Tibial nerve (tissue), 4 donors: ENCODE measurements at regions not wholly inside any gene's neighbourhood (a gene's known extent, or its start where the extent isn't known, plus 50 kb on each side); places are given as distances from the start of the nearest gene placed in this dataset.
"Not testable (repeated sequence)": the region's sequence is repeated elsewhere in the genome, so short reads cannot be mapped to it uniquely, and the experiment has no call there.

Experiments used
- DNase-seq, 2 donors: peaks; one replicate each; pipeline ENCODE4 v3.0.0-alpha.2; 2019; ENCODE audit warnings: low spot score in 2 of 2
- H3K27ac ChIP-seq, 4 donors: fragments of 200-600 bp; sonication (generic) in 3 of 4; one replicate each; pipeline ENCODE4 v1.5.1; 2017 to 2019; ENCODE audit warnings: mild to moderate bottlenecking in 1 of 4
- H3K27me3 ChIP-seq, 2 donors: fragments of 200-600 bp; sonication (generic) in 1 of 2; one replicate each; pipeline versions ENCODE4 v1.5.1 to v1.6.0; 2017 to 2019
- H3K36me3 ChIP-seq, 3 donors: fragments of 200-600 bp; sonication (generic); one replicate each; pipeline ENCODE4 v1.5.1; 2018 to 2019
- H3K4me1 ChIP-seq, 4 donors: fragments of 200-600 bp; sonication (generic) in 3 of 4; one replicate each; pipeline ENCODE4 v1.5.1; 2017 to 2019
- H3K4me3 ChIP-seq, 4 donors: fragments of 200-600 bp; sonication (generic) in 3 of 4; one replicate each; pipeline ENCODE4 v1.5.1; 2017 to 2019; ENCODE audit warnings: mild to moderate bottlenecking in 1 of 4, moderate library complexity in 1 of 4
- H3K9me3 ChIP-seq, 4 donors: fragments of 200-600 bp; sonication (generic) in 3 of 4; one replicate each; pipeline ENCODE4 v1.5.1; 2017 to 2019
- CTCF ChIP-seq, 5 experiments: fragments of 200-600 bp in 3 of 5; fragments of 450-650 bp in 2 of 5; sonication (generic) in 3 of 5; IDR thresholded peaks; one replicate each; pipeline ENCODE4 v1.5.1; 2016 to 2019; ENCODE audit warnings: antibody characterized with exemption in 5 of 5, mild to moderate bottlenecking in 3 of 5, moderate library complexity in 2 of 5
- EP300 ChIP-seq, 2 donors: sonication (generic); formaldehyde crosslinking; IDR thresholded peaks; one replicate each; pipeline ENCODE4 v1.6.1; 2017; ENCODE audit warnings: antibody characterized with exemption in 2 of 2, mild to moderate bottlenecking in 1 of 2
- POLR2A ChIP-seq, 2 donors: fragments of 450-650 bp; IDR thresholded peaks; one replicate each; pipeline ENCODE4 v1.6.1; 2017; ENCODE audit warnings: antibody characterized with exemption in 2 of 2, mild to moderate bottlenecking in 2 of 2, moderate library complexity in 2 of 2
- WGBS, 2 donors: methylation state at CpG; one replicate each; pipeline ENCODE4 v1.1.5; 2018; 5-methylcytosine and 5-hydroxymethylcytosine counted together

GRCh38 chr4:104577405-104577804, 82.7 kb upstream of the CXXC4 start:
- Histone ChIP-seq H3K27ac (no peak overlapping the region), H3K4me1 (no peaks in the 10 kb centered on the region), H3K9me3 (no peaks in the 10 kb centered on the region), H3K27me3 (no peaks in the 10 kb centered on the region), H3K36me3 (no peaks in the 10 kb centered on the region), H3K4me3 (no peak overlapping the region)
- DNase-seq = no peak
- TF ChIP-seq POLR2A (IDR thresholded peaks at IDR 0.05) = no peak
- TF ChIP-seq EP300 (IDR thresholded peaks at IDR 0.05) = no peak
- TF ChIP-seq CTCF (IDR thresholded peaks at IDR 0.05) = no peak

GRCh38 chr4:104581476-104581875, 86.8 kb upstream of the CXXC4 start:
- not testable (repeated sequence) for H3K9me3 ChIP-seq, DNase-seq
- 93 to 95% methylated on average over 10 to 11 of the region's 16 CpGs for WGBS, 2 donors

GRCh38 chr4:104582056-104582455, 87.4 kb upstream of the CXXC4 start:
- H3K27ac ChIP-seq, H3K9me3 ChIP-seq, H3K27me3 ChIP-seq, H3K4me3 ChIP-seq, DNase-seq, H3K4me1 ChIP-seq, H3K36me3 ChIP-seq: not testable (repeated sequence)
- WGBS, 2 donors = 96 to 100% methylated on average over 5 to 13 of the region's 27 CpGs

More at GRCh38 chr4:104581476-104581875, 86.8 kb upstream of the CXXC4 start:
- H3K27me3 ChIP-seq, H3K4me3 ChIP-seq, H3K4me1 ChIP-seq, H3K27ac ChIP-seq, H3K36me3 ChIP-seq: not testable (repeated sequence)

GRCh38 chr4:104589264-104589868, 94.7 kb upstream of the CXXC4 start:
- Histone ChIP-seq H3K4me3 (no peak overlapping the region), H3K27ac (no peak overlapping the region), H3K36me3 (no peaks in the 10 kb centered on the region), H3K9me3 (no peaks in the 10 kb centered on the region), H3K4me1 (peaks cover 0 to 21% (median 5%) of the 10 kb centered on the region in 4 donors), H3K27me3 (no peaks in the 10 kb centered on the region)
- TF ChIP-seq CTCF (IDR thresholded peaks at IDR 0.05) (no peak), POLR2A (IDR thresholded peaks at IDR 0.05) (no peak), EP300 (IDR thresholded peaks at IDR 0.05) (no peak)
- 90 to 92% methylated on average over 1 of the region's 1 CpG for WGBS, 2 donors
- no peak for DNase-seq

GRCh38 chr4:104591510-104591911, 96.8 kb upstream of the CXXC4 start:
- Histone ChIP-seq H3K36me3 (no peaks in the 10 kb centered on the region), H3K27ac (no peak overlapping the region), H3K4me1 (peaks cover 0 to 21% (median 5%) of the 10 kb centered on the region in 4 donors), H3K9me3 (no peaks in the 10 kb centered on the region), H3K4me3 (no peak overlapping the region), H3K27me3 (no peaks in the 10 kb centered on the region)
- 70 to 72% methylated on average over 2 of the region's 2 CpGs for WGBS, 2 donors
- no peak for TF ChIP-seq EP300 (IDR thresholded peaks at IDR 0.05)
- no peak for TF ChIP-seq CTCF (IDR thresholded peaks at IDR 0.05)
- TF ChIP-seq POLR2A (IDR thresholded peaks at IDR 0.05) = no peak
- DNase-seq = no peak

GRCh38 chr4:104592183-104592582, 97.5 kb upstream of the CXXC4 start:
- no peak overlapping the region for H3K27ac ChIP-seq
- TF ChIP-seq EP300 (IDR thresholded peaks at IDR 0.05) (no peak), CTCF (IDR thresholded peaks at IDR 0.05) (no peak), POLR2A (IDR thresholded peaks at IDR 0.05) (no peak)
- no peaks in the 10 kb centered on the region for H3K36me3 ChIP-seq
- no peaks in the 10 kb centered on the region for H3K9me3 ChIP-seq
- H3K4me1 ChIP-seq = peaks cover 0 to 21% (median 5%) of the 10 kb centered on the region in 4 donors
- H3K27me3 ChIP-seq = no peaks in the 10 kb centered on the region
- H3K4me3 ChIP-seq = no peak overlapping the region
- DNase-seq = no peak
- 83 to 85% methylated on average over 2 of the region's 2 CpGs for WGBS, 2 donors
